A673 (cell line): ENCODE measurements at regions not wholly inside any gene's neighbourhood (a gene's known extent, or its start where the extent isn't known, plus 50 kb on each side); places are given as distances from the start of the nearest gene placed in this dataset.
A peak's percentile ranks its signal among the peaks of the same experiment; 100 is the strongest.
"Not testable (repeated sequence)": the region's sequence is repeated elsewhere in the genome, so short reads cannot be mapped to it uniquely, and the experiment has no call there.

ENCODE experiments used
- BruUV-seq: library from RNA; stranded (reverse); fragments of 400-500 nt; replicated peaks from 2 replicates; lab custom pipeline; 2021; lab: Mats Ljungman, UMichigan
- CTCF ChIA-PET: fragments of 300-600 bp; sonication (Branson Sonifier 250); formaldehyde crosslinking; loops from one replicate; lab custom pipeline; 2022; ENCODE audit warnings: antibody characterized with exemption; lab: Charles Lee
- POLR2A ChIA-PET: fragments of 300-600 bp; sonication (Branson Sonifier 250); formaldehyde crosslinking; loops from one replicate; lab custom pipeline; 2022; ENCODE audit warnings: antibody characterized with exemption; ENCODE audit not compliant: low non-redundant PET; lab: Charles Lee
- DNase-seq: peaks from one replicate; pipeline ENCODE4 v3.0.0-alpha.2; 2015; ENCODE audit warnings: low spot score
- H3K27ac ChIP-seq: fragments of 200-600 bp; sonication (generic); 2 replicates; pipeline ENCODE4 v1.5.1; 2016; ENCODE audit warnings: mixed run types, low read depth, mild to moderate bottlenecking, mixed read lengths, antibody characterized with exemption, low read length; ENCODE audit not compliant: poor library complexity, severe bottlenecking
- H3K27me3 ChIP-seq: fragments of 200-600 bp; sonication (generic); replicated peaks from 2 replicates; pipeline ENCODE4 v1.6.1; 2017; ENCODE audit warnings: mixed run types, low read depth, mild to moderate bottlenecking, mixed read lengths, antibody characterized with exemption, low read length; ENCODE audit not compliant: insufficient read depth, poor library complexity
- H3K36me3 ChIP-seq: fragments of 200-600 bp; sonication (generic); 2 replicates; pipeline ENCODE4 v1.6.1; 2016; ENCODE audit warnings: mixed run types, mild to moderate bottlenecking, mixed read lengths, antibody characterized with exemption, low read length; ENCODE audit not compliant: insufficient read depth, poor library complexity, severe bottlenecking
- H3K4me1 ChIP-seq: fragments of 200-600 bp; sonication (generic); 2 replicates; pipeline ENCODE4 v1.6.1; 2017; ENCODE audit warnings: mixed run types, mild to moderate bottlenecking, mixed read lengths, antibody characterized with exemption, low read length; ENCODE audit not compliant: insufficient read depth, poor library complexity, severe bottlenecking
- H3K4me3 ChIP-seq: fragments of 200-600 bp; sonication (generic); 2 replicates; pipeline ENCODE4 v1.5.1; 2016; ENCODE audit warnings: low read depth, mixed run types, mild to moderate bottlenecking, mixed read lengths, low read length; ENCODE audit not compliant: poor library complexity, severe bottlenecking
- H3K9me3 ChIP-seq: fragments of 200-600 bp; sonication (generic); 2 replicates; pipeline ENCODE4 v1.6.1; 2016; ENCODE audit warnings: mixed run types, low read depth, mild to moderate bottlenecking, mixed read lengths, antibody characterized with exemption, low read length; ENCODE audit not compliant: poor library complexity, severe bottlenecking
- EZH2 ChIP-seq: fragments of 200-600 bp; sonication (generic); IDR thresholded peaks from 2 replicates; pipeline ENCODE4 v1.6.1; 2017; ENCODE audit warnings: borderline replicate concordance, low read depth, mild to moderate bottlenecking, mixed read lengths, antibody characterized with exemption, low read length; ENCODE audit not compliant: poor library complexity, severe bottlenecking
- intact Hi-C: fragments of 100-400 bp; cut with micrococcal nuclease; formaldehyde crosslinking; loops from one replicate; pipeline ENCODE4 v1.10.0; 2022; ENCODE audit not compliant: unreplicated experiment
- TF ChIP-seq, protein P1 (sequence below): fragments of 300-800, 200-600 bp; sonication (generic); conservative IDR thresholded peaks from 2 replicates; pipeline ENCODE4 v1.5.1; 2017; ENCODE audit warnings: low read depth, mild to moderate bottlenecking, antibody characterized with exemption, low read length, moderate library complexity, mixed read lengths

DNA sequence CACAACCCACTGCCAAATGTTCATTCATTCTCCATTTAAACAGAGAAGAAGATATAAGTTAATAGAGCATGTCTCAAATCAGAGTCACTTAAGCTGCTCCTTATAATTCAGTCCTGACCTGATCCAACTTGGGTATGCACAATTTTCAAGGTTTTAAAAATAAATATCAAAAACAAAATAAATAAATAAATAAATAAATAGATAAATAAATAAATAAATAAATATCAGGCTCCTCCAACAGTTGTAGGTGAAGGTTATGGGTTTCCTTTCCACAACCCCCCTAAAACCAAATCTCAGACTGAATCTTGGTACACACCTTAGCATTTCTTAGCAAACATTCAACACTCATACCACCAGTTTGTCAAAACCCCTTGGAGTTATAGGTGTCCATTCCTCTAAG, 204.4 kb downstream of the PARM1 start:
- TF ChIP-seq EZH2, result no peak
- TF ChIP-seq, protein P1, sequence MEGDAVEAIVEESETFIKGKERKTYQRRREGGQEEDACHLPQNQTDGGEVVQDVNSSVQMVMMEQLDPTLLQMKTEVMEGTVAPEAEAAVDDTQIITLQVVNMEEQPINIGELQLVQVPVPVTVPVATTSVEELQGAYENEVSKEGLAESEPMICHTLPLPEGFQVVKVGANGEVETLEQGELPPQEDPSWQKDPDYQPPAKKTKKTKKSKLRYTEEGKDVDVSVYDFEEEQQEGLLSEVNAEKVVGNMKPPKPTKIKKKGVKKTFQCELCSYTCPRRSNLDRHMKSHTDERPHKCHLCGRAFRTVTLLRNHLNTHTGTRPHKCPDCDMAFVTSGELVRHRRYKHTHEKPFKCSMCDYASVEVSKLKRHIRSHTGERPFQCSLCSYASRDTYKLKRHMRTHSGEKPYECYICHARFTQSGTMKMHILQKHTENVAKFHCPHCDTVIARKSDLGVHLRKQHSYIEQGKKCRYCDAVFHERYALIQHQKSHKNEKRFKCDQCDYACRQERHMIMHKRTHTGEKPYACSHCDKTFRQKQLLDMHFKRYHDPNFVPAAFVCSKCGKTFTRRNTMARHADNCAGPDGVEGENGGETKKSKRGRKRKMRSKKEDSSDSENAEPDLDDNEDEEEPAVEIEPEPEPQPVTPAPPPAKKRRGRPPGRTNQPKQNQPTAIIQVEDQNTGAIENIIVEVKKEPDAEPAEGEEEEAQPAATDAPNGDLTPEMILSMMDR, result no peak
- CTCF ChIA-PET, result no interaction called here
- POLR2A ChIA-PET, result no interaction called here
- Histone ChIP-seq H3K9me3 (no peaks in the 10 kb centered on the region), H3K27ac (no peak overlapping the region), H3K4me1 (no peaks in the 10 kb centered on the region), H3K27me3 (no peaks in the 10 kb centered on the region), H3K36me3 (no peaks in the 10 kb centered on the region), H3K4me3 (no peak overlapping the region)
- no TSS peak for BruUV-seq
- DNase-seq, result no peak
- intact Hi-C loops, result no loop called here

DNA sequence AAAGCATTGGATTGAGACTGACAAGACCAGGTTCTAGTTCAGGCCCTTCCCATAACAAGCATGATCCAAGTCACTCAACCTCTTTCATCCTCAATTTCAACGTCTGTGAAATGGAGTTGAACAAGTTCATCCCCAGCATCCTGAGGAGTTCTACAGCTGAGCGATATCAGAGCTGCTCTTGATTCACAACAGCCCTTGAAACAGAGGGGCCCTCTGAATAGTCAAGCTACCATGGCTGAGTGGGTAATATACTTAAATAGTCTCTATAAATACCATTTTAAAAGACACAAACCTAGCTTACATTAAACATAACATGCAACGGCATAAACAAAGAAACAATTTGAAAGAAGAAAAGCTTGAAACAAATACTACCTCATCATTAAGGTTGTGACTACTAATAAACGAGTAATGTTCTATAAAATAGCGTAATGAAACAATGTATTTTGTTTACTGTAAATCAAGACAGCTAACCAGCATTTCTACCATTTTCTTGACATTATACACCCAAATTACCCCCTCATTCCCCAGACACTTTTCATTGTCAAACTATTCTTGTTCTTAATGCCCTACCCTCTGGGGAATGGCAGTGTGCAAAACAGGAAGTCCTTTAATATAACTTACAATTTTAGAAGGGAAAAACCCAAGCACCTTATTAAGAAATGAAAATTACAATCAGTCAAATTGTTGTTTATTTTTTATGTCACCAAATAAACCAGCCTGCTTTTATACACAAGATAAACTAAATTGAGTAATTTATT, 202.3 kb downstream of the PARM1 start:
- intact Hi-C loops, result no loop called here
- BruUV-seq, result no TSS peak
- peak; percentile 7 for DNase-seq
- Histone ChIP-seq H3K4me1 (no peaks in the 10 kb centered on the region), H3K9me3 (no peaks in the 10 kb centered on the region), H3K36me3 (no peaks in the 10 kb centered on the region), H3K27ac (no peak overlapping the region), H3K4me3 (no peak overlapping the region), H3K27me3 (no peaks in the 10 kb centered on the region)
- ChIA-PET CTCF (no interaction called here), POLR2A (no interaction called here)
- TF ChIP-seq EZH2, result no peak
- TF ChIP-seq, protein P1, result no peak

- BruUV-seq, POLR2A ChIA-PET, DNase-seq, H3K27ac ChIP-seq, H3K4me1 ChIP-seq, H3K9me3 ChIP-seq, H3K27me3 ChIP-seq, intact Hi-C loops, H3K4me3 ChIP-seq, CTCF ChIA-PET, H3K36me3 ChIP-seq: not testable (repeated sequence)
These were observed 194.0 kb downstream of the PARM1 start for GRCh38 chr4:75126870-75127269.

GRCh38 chr4:75126058-75126457, 193.1 kb downstream of the PARM1 start:
- no TSS peak for BruUV-seq
- TF ChIP-seq, protein P1, result no peak
- TF ChIP-seq EZH2, result no peak
- Histone ChIP-seq H3K9me3 (no peaks in the 10 kb centered on the region), H3K4me1 (no peaks in the 10 kb centered on the region), H3K36me3 (no peaks in the 10 kb centered on the region), H3K27ac (no peak overlapping the region), H3K4me3 (no peak overlapping the region), H3K27me3 (no peaks in the 10 kb centered on the region)
- no peak for DNase-seq
- intact Hi-C loops, result no loop called here
- CTCF ChIA-PET, result no interaction called here
- POLR2A ChIA-PET, result no interaction called here
